DMS114 treated with DMSO at 0.1 percent for 48 hours (cell line): ENCODE measurements at regions not wholly inside any gene's neighbourhood (a gene's known extent, or its start where the extent isn't known, plus 50 kb on each side); places are given as distances from the start of the nearest gene placed in this dataset.

ENCODE experiments used
- DNase-seq: peaks from one replicate; lab custom pipeline; 2025; ENCODE audit not compliant: unreplicated experiment; lab: John Stamatoyannopoulos, UW

DNA sequence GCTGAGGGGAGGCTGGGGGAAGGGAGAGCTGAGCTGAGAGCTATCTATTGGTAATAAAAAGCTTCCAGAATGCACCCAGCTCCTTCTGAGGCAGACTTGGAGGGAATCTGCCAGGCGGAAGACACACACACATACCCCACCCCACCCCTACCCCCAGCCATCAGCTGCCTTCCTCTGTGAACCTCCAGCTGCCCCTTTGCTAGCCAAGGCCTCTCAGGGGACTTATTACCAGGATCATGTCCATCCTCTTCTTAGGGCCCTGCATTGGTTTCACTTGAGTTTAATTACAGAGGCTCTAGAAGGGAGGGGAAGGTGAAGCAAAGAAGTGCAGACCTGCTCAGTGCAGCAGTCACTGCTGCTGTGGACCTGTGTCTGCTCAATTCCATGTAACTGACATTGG lies 156.4 kb downstream of the OMA1 start:
- DNase-seq = no peak

DNA sequence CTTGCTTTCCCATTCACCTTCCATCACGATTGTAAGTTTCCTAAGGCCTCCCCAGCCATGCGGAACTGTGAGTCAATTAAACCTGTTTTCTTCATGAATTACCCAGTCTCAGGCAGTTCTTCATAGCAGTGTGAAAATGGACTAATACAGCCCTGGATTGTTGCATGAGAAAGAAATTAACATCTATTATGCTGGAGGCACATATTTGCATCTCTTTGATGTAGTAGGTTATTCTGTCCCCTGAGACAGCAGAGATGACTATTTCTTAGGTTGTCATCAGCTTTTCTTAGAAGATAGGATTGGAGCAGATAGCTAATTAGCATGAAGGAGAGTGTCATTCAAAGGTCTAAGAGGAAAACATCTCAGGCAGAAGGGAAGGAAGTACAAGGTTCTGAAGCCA lies 166.2 kb downstream of the OMA1 start:
- DNase-seq = no peak

GRCh38 chr1:58367217-58367616 lies 179.3 kb downstream of the OMA1 start:
- DNase-seq = no peak

GRCh38 chr1:58365328-58365727 lies 181.2 kb downstream of the OMA1 start:
- no peak for DNase-seq

DNA sequence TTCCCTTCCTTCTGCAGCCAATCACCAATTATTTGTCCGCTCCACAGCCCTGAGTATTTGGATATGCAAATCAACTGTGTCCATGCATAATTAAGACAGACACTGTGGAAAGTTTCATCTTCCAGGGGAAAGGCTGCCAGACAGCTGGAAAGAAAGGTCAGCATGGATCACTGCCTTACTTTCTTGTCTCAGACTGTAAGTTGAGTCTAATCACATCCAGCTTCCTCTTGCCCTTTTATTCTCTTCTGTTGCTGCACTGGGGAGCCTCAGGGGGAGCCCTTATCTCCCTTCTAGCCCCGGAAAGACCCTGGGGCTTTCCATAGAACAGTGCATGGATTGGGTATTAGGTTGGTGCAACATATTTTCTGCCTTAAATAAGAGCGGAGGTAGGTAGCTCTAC lies 182.9 kb downstream of the OMA1 start:
- DNase-seq = no peak

DNA sequence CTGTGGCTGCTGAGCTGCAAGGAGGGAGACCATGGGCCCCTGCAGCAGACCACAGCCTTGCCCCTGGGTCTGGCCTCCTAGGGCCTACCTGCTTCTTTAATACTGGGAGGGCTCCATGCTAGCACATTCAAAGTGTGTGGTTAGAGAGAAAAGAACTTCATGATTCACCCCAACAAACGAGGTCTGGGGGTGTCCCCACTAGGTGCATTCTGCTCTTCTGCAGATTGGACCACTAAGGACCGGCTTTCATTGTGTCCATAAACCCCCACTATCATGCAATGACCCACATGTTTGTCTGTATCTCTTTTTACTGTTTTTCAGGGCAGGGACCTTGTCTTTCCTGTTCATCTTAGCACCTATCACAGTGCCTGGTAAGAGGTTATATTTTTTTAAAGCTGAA lies 185.4 kb downstream of the OMA1 start:
- no peak for DNase-seq

DNA sequence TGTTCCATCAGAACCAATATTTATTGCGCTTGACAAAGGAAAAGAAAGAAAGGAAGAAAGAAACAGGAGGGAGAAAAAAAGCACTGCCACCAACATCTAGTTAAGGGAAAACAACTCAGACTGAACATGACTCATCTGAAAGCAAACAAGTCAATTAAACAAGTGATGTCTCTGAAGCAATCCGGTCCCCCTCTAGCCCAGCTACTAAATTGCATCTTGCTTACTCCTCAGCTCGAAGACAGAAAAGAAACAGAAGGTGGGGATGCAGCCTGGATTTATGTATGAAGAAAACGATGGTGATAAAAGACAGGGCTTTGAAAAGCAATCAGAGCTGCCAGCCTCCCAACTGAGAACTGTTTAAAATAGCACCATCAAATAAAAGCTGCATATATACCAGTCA lies 188.2 kb downstream of the OMA1 start:
- DNase-seq = no peak

DNA sequence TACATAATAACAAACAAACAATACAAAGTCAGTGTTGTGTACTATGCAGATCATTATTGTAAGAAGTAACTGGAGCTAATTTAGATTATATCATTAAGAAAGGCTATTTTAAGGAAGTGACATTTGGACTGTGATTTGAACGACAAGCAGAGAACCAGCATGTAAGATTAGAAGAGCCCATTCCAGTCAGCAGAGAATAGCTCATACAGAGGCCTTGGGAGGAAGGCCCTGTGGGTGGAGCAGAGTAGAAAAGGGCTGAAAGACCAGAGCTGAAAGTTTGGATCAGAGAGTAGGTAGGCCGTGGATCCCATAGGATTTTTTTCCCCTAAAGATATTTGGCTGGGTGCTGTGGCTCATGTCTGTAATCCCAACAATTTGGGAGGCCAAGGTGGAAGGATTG lies 190.1 kb downstream of the OMA1 start:
- DNase-seq = no peak

DNA sequence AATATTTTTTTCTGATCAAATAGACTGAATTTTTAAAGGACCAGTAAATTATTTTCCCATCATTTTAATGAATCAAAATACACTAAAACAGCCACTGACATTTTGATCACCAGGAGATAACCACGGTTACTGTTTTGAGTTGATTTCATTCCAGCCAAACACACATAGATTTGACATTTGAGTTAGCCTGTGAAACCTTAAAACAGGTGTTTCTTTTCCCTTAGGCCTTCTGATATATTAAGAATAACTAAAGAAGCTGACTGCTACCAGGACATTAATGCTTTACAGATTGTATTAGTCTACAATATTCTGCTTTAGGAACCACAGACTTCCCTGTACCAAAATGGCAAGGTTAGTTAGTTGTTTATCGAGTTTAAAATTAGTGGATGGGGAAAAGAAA lies 193.4 kb downstream of the OMA1 start:
- DNase-seq = no peak

DNA sequence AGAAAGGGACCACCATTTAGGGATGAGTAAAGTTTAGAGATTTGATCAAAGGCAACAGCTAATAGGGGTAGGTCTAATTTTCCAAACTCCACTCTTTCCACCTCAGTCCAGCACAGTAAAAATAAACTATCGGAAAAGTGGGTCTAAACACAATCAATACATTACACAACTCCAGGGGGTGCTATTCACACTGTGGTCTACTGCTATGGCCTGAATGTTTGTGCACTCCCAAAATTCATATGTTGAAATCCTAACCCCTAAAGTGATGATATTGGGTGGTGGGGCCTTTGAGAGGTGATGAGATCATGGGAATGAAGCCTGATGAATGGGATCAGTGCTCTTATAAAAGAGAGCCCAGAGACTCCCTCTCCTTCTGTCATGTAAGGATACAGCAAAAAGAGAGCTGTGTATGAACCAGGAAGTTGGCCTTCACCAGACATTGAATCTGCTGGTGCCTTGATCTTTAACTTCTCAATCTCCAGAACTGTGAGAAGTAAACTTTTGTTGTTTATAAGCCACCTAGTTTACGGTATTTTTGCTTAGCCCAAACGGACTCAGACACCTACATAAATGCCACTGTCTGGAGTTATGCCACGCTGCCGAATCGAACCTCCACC lies 193.9 kb downstream of the OMA1 start:
- no peak for DNase-seq

GRCh38 chr1:58346036-58346355 lies 200.5 kb downstream of the OMA1 start:
- DNase-seq = no peak

- no peak for DNase-seq
These were observed 201.1 kb downstream of the OMA1 start for GRCh38 chr1:58345215-58346035.

- no peak for DNase-seq
These were observed 206.3 kb downstream of the OMA1 start for GRCh38 chr1:58340185-58340584.

DNA sequence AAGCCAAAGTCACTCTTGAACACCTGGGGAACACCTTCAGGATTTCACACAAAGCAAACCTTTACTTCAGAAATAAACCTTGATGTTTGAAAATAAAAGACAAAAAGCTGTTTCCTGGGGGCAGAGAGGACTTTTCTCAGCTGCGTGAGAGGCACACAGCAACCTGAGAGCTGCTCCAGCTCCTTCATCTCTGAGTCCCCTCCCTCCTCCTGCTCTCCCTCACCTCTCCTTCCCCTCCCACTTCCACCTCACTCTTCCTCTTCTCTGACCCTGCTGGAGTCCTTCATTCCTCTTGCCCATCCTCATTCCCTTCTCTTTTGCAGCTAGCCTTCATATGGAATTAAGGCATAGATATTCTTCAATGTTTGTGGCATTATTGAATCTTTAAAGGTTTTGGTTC lies 208.4 kb downstream of the OMA1 start:
- no peak for DNase-seq

- no peak for DNase-seq
These were observed 213.0 kb downstream of the OMA1 start for GRCh38 chr1:58333511-58333910.

DNA sequence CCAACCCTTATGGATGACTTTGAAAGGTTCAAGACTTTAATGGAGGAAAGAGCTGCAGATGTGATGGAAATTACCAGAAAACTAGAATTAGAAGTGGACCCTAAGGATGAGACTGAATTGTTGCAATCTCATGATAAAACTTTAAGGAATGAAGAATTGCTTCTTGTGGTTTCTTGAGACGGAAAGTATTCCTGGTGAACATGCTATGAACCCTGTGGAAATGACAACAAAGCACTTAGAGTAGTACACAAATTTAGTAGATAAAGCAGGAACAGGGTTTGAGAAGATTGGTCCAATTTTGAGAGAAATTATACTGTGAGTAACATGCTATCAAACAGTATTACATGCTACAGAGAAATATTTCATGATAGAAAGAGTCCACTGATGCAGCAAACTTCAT lies 215.4 kb downstream of the OMA1 start:
- no peak for DNase-seq

DNA sequence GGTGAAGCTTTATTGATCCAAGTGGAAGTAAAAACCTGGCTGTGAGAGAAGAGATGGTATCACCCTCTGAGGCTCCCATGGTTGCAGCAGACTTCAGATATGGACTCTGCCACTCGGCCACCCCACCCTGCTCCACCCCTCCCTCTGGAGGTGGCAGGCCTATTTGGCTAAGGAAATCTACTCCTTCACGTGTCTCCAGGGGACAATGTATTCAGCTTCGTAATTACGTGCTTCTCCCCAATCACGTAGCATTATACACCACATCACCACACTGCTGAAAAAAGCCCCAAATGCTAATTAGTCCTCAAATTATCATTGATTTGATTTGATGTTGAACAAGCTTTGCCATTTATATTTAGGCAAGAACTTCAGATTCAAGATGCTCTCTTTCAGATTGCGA lies 220.7 kb downstream of the OMA1 start:
- DNase-seq = no peak

DNA sequence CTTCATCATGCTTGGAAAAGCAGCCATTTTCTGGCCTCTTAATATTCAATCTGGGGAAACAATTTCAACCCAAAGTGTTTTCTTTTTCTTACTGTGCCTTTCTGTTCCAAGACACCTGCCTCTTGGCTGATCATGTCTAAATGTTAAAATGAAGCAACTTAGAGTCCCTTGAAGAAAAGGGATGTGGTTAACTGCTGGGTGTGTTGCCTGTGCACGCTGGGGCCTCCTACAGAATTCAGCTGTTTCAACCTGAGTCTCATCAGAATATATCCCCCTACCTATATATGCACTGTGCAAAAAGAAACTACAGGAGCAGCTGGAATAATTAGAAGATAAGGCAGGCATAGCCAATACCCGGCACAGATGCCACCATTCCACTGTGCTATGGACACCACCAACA lies 222.0 kb downstream of the OMA1 start:
- DNase-seq = no peak

- DNase-seq = no peak
These were observed 228.1 kb downstream of the OMA1 start for GRCh38 chr1:58318157-58319005.

GRCh38 chr1:58317694-58318093 lies 228.8 kb downstream of the OMA1 start:
- no peak for DNase-seq

GRCh38 chr1:58317086-58317485 lies 229.4 kb downstream of the OMA1 start:
- no peak for DNase-seq

GRCh38 chr1:58316141-58316540 lies 230.4 kb downstream of the OMA1 start:
- no peak for DNase-seq
